ENCODE measurements at regions not wholly inside any gene's neighbourhood (a gene's known extent, or its start where the extent isn't known, plus 50 kb on each side); places are given as distances from the start of the nearest gene placed in this dataset.

- Histone ChIP-seq H3K36me3 (replicated peaks in 1 of 2; ENCODE audit: control insufficient read depth in 1 of 2, insufficient read depth in 2 of 2, low read length in 2 of 2) (no peaks in the 10 kb centered on the region), H3K27me3 (ENCODE audit: control insufficient read depth in 1 of 2, insufficient read depth in 2 of 2, low read length in 2 of 2) (no peaks in the 10 kb centered on the region), H3K4me1 (ENCODE audit: insufficient read depth, low read length) (no peaks in the 10 kb centered on the region), H3K79me2 (ENCODE audit: insufficient read depth, low read length) (no peaks in the 10 kb centered on the region), H4K20me1 (ENCODE audit: insufficient read depth, low read length) (no peaks in the 10 kb centered on the region), H3K9ac (ENCODE audit: insufficient read depth, low read depth, low read length) (no peak overlapping the region), H3K4me3 (replicated peaks in 1 of 3; ENCODE audit: insufficient read depth in 1 of 3, low read depth in 2 of 3, low read length in 3 of 3) (no peak overlapping the region), H3K27ac (ENCODE audit: extremely low read length, insufficient read depth, low read length) (no peak overlapping the region), H2AFZ (ENCODE audit: low read length) (no peak overlapping the region), H3K9me3 (ENCODE audit: low read length) (no peaks in the 10 kb centered on the region), H3K4me2 (ENCODE audit: low read depth, low read length) (no peak overlapping the region)
- TF ChIP-seq ZMYM3 (CRISPR knock-in tag; IDR thresholded peaks at IDR 0.05) (no peak), THAP11 (CRISPR knock-in tag; IDR thresholded peaks at IDR 0.05) (no peak), HNF1A (IDR thresholded peaks at IDR 0.05; ENCODE audit: low read depth) (no peak), HNF1A (CRISPR knock-in tag; IDR thresholded peaks at IDR 0.05; ENCODE audit: borderline replicate concordance) (no peak), ZNF121 (CRISPR knock-in tag; IDR thresholded peaks at IDR 0.05) (no peak), ZNF543 (CRISPR knock-in tag; IDR thresholded peaks at IDR 0.05) (no peak), GMEB2 (CRISPR knock-in tag; IDR thresholded peaks at IDR 0.05; ENCODE audit: low read depth) (no peak), ZNF607 (CRISPR knock-in tag; IDR thresholded peaks at IDR 0.05; ENCODE audit: borderline replicate concordance) (no peak), ZBTB33 (CRISPR knock-in tag; IDR thresholded peaks at IDR 0.05) (no peak), ZFP1 (CRISPR knock-in tag; IDR thresholded peaks at IDR 0.05) (no peak), ZNF790 (CRISPR knock-in tag; IDR thresholded peaks at IDR 0.05; ENCODE audit: borderline replicate concordance) (no peak), ZNF570 (CRISPR knock-in tag; IDR thresholded peaks at IDR 0.05; ENCODE audit: borderline replicate concordance) (no peak), KDM4B (CRISPR knock-in tag; IDR thresholded peaks at IDR 0.05) (no peak), TBX2 (CRISPR knock-in tag; IDR thresholded peaks at IDR 0.05; ENCODE audit: borderline replicate concordance) (no peak), ZBTB7A (CRISPR knock-in tag; IDR thresholded peaks at IDR 0.05) (no peak), PAWR (CRISPR knock-in tag; IDR thresholded peaks at IDR 0.05; ENCODE audit: borderline replicate concordance) (no peak)
- no TSS peak for BruUV-seq (replicated peaks)
- ChIA-PET CTCF (ENCODE audit: low intra/inter-chr PET ratio, low total read pairs) (no interaction called here), POLR2A (no interaction called here)
- DNase-seq (ENCODE audit: low spot score) (no peak), ATAC-seq (no peak), FAIRE-seq (no peak)
- intact Hi-C loops (cut with micrococcal nuclease; ENCODE audit: unreplicated experiment) = no loop called here
- WGBS (ENCODE audit: low lambda C conversion rate) = 3% methylated on average over 1 of the region's 1 CpG
- in situ Hi-C loops (cut with HindIII; ENCODE audit: extremely low pct_ligation_motif_present, low pct_unique_long_range_greater_than_20kb) = no loop called here
Measured at GRCh38 chr18:28855524-28855923, 678.6 kb upstream of the CDH2 start.
